ENCODE measurements at regions not wholly inside any gene's neighbourhood (a gene's known extent, or its start where the extent isn't known, plus 50 kb on each side); places are given as distances from the start of the nearest gene placed in this dataset.

- TF ChIP-seq CTCF (IDR thresholded peaks at IDR 0.05) (no peak), POLR2A (IDR thresholded peaks at IDR 0.05) (no peak)
Measured at GRCh38 chr1:213571843-213572242, 415.9 kb upstream of the PROX1 start.
